PC-3 (cell line): ENCODE measurements at regions not wholly inside any gene's neighbourhood (a gene's known extent, or its start where the extent isn't known, plus 50 kb on each side); places are given as distances from the start of the nearest gene placed in this dataset.

Source experiments
- CTCF ChIP-seq: fragments of 300-600 bp; sonication (generic); conservative IDR thresholded peaks from 2 replicates; pipeline ENCODE4 v1.5.1; 2017; ENCODE audit warnings: antibody characterized with exemption, low read depth, mild to moderate bottlenecking, low read length
- EZH2 ChIP-seq: fragments of 300-600 bp; sonication (generic); IDR thresholded peaks from one replicate; pipeline ENCODE4 v1.6.1; 2017; ENCODE audit warnings: antibody characterized with exemption, mild to moderate bottlenecking, low read length; ENCODE audit not compliant: unreplicated experiment
- EZH2phosphoT487 ChIP-seq: fragments of 300-600 bp; sonication (generic); IDR thresholded peaks from 2 replicates; pipeline ENCODE4 v1.6.1; 2018; ENCODE audit warnings: mild to moderate bottlenecking, antibody characterized with exemption, low read length, borderline replicate concordance

- TF ChIP-seq EZH2: no peak
- TF ChIP-seq CTCF: no peak
- no peak for TF ChIP-seq EZH2phosphoT487
These were observed 291.4 kb upstream of the POU3F3 start for GRCh38 chr2:104562537-104562936.
